GM23338 (cell line): ENCODE measurements at regions not wholly inside any gene's neighbourhood (a gene's known extent, or its start where the extent isn't known, plus 50 kb on each side); places are given as distances from the start of the nearest gene placed in this dataset.

Experiments used
- CTCF ChIP-seq, 2 experiments: fragments of 200-600 bp in 1 of 2; sonication (generic) in 1 of 2; conservative IDR thresholded peaks; 2 replicates each; pipeline versions ENCODE4 v1.5.1 to v1.6.1; 2016 to 2017; ENCODE audit warnings: antibody characterized with exemption in 2 of 2, low read depth in 2 of 2, mild to moderate bottlenecking in 2 of 2, moderate library complexity in 1 of 2
- EZH2 ChIP-seq: fragments of 200-600 bp; sonication (generic); IDR thresholded peaks from one replicate; pipeline ENCODE4 v1.8.0; 2017; ENCODE audit warnings: antibody characterized with exemption, mild to moderate bottlenecking, low read depth; ENCODE audit not compliant: unreplicated experiment
- EZH2phosphoT487 ChIP-seq: fragments of 200-600 bp; sonication (generic); IDR thresholded peaks from one replicate; pipeline ENCODE4 v1.8.1; 2018; ENCODE audit warnings: antibody characterized with exemption; ENCODE audit not compliant: unreplicated experiment
- JUNB ChIP-seq: IDR thresholded peaks from one replicate; pipeline ENCODE4 v1.6.1; 2016; ENCODE audit warnings: antibody characterized with exemption; ENCODE audit not compliant: unreplicated experiment
- POLR2AphosphoS5 ChIP-seq: IDR thresholded peaks from 2 replicates; pipeline ENCODE4 v1.6.1; 2016; ENCODE audit warnings: antibody characterized with exemption, low read depth
- REST ChIP-seq: IDR thresholded peaks from one replicate; pipeline ENCODE4 v1.6.1; 2018; ENCODE audit warnings: antibody characterized with exemption; ENCODE audit not compliant: unreplicated experiment
- ZNF114 ChIP-seq: fragments of 250-450 bp; sonication (Bioruptor Pico); IDR thresholded peaks from 2 replicates; pipeline ENCODE4 v1.5.0; 2020; ENCODE audit warnings: mild to moderate bottlenecking, moderate library complexity
- ZNF331 ChIP-seq: fragments of 250-450 bp; sonication (Bioruptor Pico); IDR thresholded peaks from 2 replicates; pipeline ENCODE4 v1.5.0; 2020; ENCODE audit warnings: low read depth, mild to moderate bottlenecking, moderate library complexity

- TF ChIP-seq REST (no peak), CTCF (conservative IDR thresholded peaks at IDR 0.05; ENCODE audit: low read depth in 2 of 2) (no peak), JUNB (no peak), ZNF331 (CRISPR knock-in tag) (no peak), EZH2 (no peak), ZNF114 (no peak), EZH2phosphoT487 (no peak), POLR2AphosphoS5 (no peak)
Measured at GRCh38 chr4:177097291-177097690, 212.4 kb upstream of the NEIL3 start.
